Gastrocnemius medialis (tissue), 4 donors: ENCODE measurements at regions not wholly inside any gene's neighbourhood (a gene's known extent, or its start where the extent isn't known, plus 50 kb on each side); places are given as distances from the start of the nearest gene placed in this dataset.

Experiments used
- CTCF ChIP-seq, 5 experiments: fragments of 450-650 bp in 3 of 5; fragments of 200-600 bp in 2 of 5; sonication (generic) in 2 of 5; IDR thresholded peaks in 4 of 5; conservative IDR thresholded peaks in 1 of 5; 1 replicate in 4 of 5; 2 replicates in 1 of 5; pipeline ENCODE4 v1.5.1; 2016 to 2019; ENCODE audit warnings: antibody characterized with exemption in 5 of 5, mild to moderate bottlenecking in 3 of 5, moderate library complexity in 3 of 5
- POLR2A ChIP-seq, 2 donors: fragments of 450-650 bp; IDR thresholded peaks; one replicate each; pipeline ENCODE4 v1.6.1; 2017; ENCODE audit warnings: antibody characterized with exemption in 2 of 2, mild to moderate bottlenecking in 2 of 2, moderate library complexity in 2 of 2

- no peak for TF ChIP-seq POLR2A (IDR thresholded peaks at IDR 0.05)
- no peak for TF ChIP-seq CTCF (IDR thresholded peaks at IDR 0.05 in 4 of 5, conservative IDR thresholded peaks at IDR 0.05 in 1 of 5)
Observed at GRCh38 chr16:87174061-87174460, 143.1 kb downstream of the C16orf95 start.
